Lung (tissue), 11 donors: ENCODE measurements at regions not wholly inside any gene's neighbourhood (a gene's known extent, or its start where the extent isn't known, plus 50 kb on each side); places are given as distances from the start of the nearest gene placed in this dataset.

Source experiments
- ATAC-seq: fragments of 200-7000 bp; cut with Tn5 transposase; one replicate; pipeline ENCODE4 v1.9.1; 2020; ENCODE audit warnings: moderate number of reproducible peaks; ENCODE audit not compliant: insufficient read depth, low FRiP score
- DNase-seq, 3 donors: peaks; one replicate each; pipeline ENCODE4 v3.0.0-alpha.2; 2013 to 2017
- H3K27ac ChIP-seq, 2 donors: one replicate each; pipeline ENCODE4 v1.5.1; 2013; ENCODE audit warnings: mild to moderate bottlenecking in 2 of 2, moderate library complexity in 2 of 2, control low read depth in 1 of 2, inconsistent platforms in 1 of 2, low read depth in 1 of 2, low read length in 1 of 2
- H3K27me3 ChIP-seq, 3 donors: one replicate each; pipeline ENCODE4 v1.5.1; 2013; ENCODE audit warnings: low read length in 2 of 3; ENCODE audit not compliant: control insufficient read depth in 3 of 3, insufficient read depth in 3 of 3
- H3K36me3 ChIP-seq, 4 donors: one replicate each; pipeline ENCODE4 v1.5.1; 2013; ENCODE audit warnings: low read length in 4 of 4, mild to moderate bottlenecking in 1 of 4, moderate library complexity in 1 of 4; ENCODE audit not compliant: control insufficient read depth in 4 of 4, insufficient read depth in 4 of 4
- H3K4me1 ChIP-seq, 5 donors: one replicate each; pipeline ENCODE4 v1.5.1; 2013; ENCODE audit warnings: low read length in 5 of 5, mild to moderate bottlenecking in 2 of 5, moderate library complexity in 1 of 5; ENCODE audit not compliant: control insufficient read depth in 5 of 5, insufficient read depth in 5 of 5
- H3K4me3 ChIP-seq: one replicate; pipeline ENCODE4 v1.5.1; 2013; ENCODE audit warnings: mild to moderate bottlenecking, control low read depth, moderate library complexity
- H3K9ac ChIP-seq, 2 donors: one replicate each; pipeline ENCODE4 v1.5.1; 2013; ENCODE audit warnings: low read length in 2 of 2, control low read depth in 1 of 2; ENCODE audit not compliant: insufficient read depth in 1 of 2
- H3K9me3 ChIP-seq, 4 donors: one replicate each; pipeline ENCODE4 v1.5.1; 2013; ENCODE audit warnings: low read length in 3 of 4, mild to moderate bottlenecking in 1 of 4, moderate library complexity in 1 of 4; ENCODE audit not compliant: control insufficient read depth in 4 of 4, insufficient read depth in 3 of 4
- WGBS, 2 donors: extraction: QIAGEN DNeasy Blood & Tissue Kit; methylation state at CpG; one replicate each; pipeline ENCODE4 v1.1.7; 2013; 5-methylcytosine and 5-hydroxymethylcytosine counted together
- TF ChIP-seq, protein P1 (sequence below): IDR thresholded peaks from 2 replicates; pipeline ENCODE4 v1.5.1; 2012; ENCODE audit warnings: mild to moderate bottlenecking; ENCODE audit errors: control extremely low read depth, extremely low read depth
- donor health status: control.
- donor health status: control.
- donor health status: Bipolar disorder and iron deficiency.
- donor health status: healthy.
- donor health status: DM: yes; HTN: yes; CAD: no.

DNA sequence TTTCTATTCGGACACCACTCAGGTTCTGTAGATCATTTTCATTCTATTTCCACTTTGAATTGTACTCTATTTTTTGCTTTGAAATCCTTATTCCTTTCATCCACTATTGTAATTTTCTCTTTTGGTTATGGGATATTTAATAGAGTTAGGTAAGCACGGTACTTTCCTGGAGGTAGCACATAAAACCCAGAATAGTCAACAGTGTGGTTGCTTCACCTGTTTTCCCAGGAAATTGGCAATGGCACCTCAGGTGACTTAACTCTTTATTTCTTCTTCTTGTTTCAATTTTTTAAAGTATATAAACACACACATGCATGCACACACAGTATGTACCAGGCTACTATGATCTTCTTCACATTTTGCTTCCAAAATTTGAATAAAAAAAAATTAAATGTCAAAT, 682.0 kb upstream of the TMEFF2 start:
- no peaks in the 10 kb centered on the region for H3K4me1 ChIP-seq
- H3K36me3 ChIP-seq = no peaks in the 10 kb centered on the region
- H3K4me3 ChIP-seq = no peak overlapping the region
- H3K27ac ChIP-seq = no peak overlapping the region
- no peaks in the 10 kb centered on the region for H3K9me3 ChIP-seq
- ATAC-seq (no peak), DNase-seq (no peak)
- TF ChIP-seq, protein P1, sequence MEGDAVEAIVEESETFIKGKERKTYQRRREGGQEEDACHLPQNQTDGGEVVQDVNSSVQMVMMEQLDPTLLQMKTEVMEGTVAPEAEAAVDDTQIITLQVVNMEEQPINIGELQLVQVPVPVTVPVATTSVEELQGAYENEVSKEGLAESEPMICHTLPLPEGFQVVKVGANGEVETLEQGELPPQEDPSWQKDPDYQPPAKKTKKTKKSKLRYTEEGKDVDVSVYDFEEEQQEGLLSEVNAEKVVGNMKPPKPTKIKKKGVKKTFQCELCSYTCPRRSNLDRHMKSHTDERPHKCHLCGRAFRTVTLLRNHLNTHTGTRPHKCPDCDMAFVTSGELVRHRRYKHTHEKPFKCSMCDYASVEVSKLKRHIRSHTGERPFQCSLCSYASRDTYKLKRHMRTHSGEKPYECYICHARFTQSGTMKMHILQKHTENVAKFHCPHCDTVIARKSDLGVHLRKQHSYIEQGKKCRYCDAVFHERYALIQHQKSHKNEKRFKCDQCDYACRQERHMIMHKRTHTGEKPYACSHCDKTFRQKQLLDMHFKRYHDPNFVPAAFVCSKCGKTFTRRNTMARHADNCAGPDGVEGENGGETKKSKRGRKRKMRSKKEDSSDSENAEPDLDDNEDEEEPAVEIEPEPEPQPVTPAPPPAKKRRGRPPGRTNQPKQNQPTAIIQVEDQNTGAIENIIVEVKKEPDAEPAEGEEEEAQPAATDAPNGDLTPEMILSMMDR = no peak
- no peaks in the 10 kb centered on the region for H3K27me3 ChIP-seq
- 79 to 88% methylated on average over 2 of the region's 2 CpGs for WGBS, 2 donors
- H3K9ac ChIP-seq = no peak overlapping the region

DNA sequence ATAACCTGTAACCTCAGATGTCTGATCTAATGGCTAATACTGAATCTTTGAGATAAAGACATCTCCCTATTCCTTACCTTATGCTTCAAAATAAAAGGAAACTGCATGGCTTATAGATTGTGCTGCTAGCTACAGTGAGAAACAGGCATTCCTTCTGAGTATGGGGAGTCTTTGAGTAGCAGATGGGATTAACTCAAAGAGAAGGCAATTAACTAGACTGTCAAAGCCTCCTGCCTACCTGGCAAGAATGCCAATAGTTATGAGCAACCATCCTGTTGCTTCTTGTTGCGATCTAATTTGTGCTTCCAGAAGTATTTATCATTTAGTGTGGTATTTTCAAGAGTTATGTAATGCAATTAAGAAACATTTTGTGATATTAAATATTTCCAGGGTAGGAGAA, 660.0 kb upstream of the TMEFF2 start:
- H3K9ac ChIP-seq = no peak overlapping the region
- TF ChIP-seq, protein P1 = no peak
- no peaks in the 10 kb centered on the region for H3K4me1 ChIP-seq
- ATAC-seq = no peak
- no peaks in the 10 kb centered on the region for H3K27me3 ChIP-seq
- H3K9me3 ChIP-seq = no peaks in the 10 kb centered on the region
- no peak for DNase-seq
- no peaks in the 10 kb centered on the region for H3K36me3 ChIP-seq
- no peak overlapping the region for H3K27ac ChIP-seq
- 86 to 99% methylated on average over 1 of the region's 1 CpG for WGBS, 2 donors
- H3K4me3 ChIP-seq = no peak overlapping the region

DNA sequence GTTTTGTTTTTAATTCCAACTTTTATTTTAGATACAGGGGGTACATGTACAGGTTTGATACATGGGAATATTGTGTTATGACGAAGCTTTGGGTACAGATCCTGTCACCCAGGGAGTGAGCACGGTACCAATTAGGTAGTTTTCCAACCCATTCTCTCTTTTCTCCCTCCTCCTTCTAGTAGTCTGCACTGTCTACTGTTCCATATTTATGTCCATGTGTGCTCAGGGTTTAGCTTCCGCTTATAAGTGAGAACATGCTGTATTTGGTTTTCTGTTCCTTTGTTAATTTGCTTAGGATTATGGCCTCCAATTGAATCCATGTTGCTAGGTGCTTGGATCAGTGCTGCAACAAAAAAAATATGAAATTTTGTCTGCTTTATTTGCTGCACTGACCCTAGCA, 659.3 kb upstream of the TMEFF2 start:
- 73 to 81% methylated on average over 3 of the region's 3 CpGs for WGBS, 2 donors
- Histone ChIP-seq H3K27ac (no peak overlapping the region), H3K9me3 (no peaks in the 10 kb centered on the region), H3K36me3 (no peaks in the 10 kb centered on the region), H3K4me1 (no peaks in the 10 kb centered on the region), H3K4me3 (no peak overlapping the region), H3K27me3 (no peaks in the 10 kb centered on the region), H3K9ac (no peak overlapping the region)
- TF ChIP-seq, protein P1 = no peak
- no peak for DNase-seq
- ATAC-seq = no peak

DNA sequence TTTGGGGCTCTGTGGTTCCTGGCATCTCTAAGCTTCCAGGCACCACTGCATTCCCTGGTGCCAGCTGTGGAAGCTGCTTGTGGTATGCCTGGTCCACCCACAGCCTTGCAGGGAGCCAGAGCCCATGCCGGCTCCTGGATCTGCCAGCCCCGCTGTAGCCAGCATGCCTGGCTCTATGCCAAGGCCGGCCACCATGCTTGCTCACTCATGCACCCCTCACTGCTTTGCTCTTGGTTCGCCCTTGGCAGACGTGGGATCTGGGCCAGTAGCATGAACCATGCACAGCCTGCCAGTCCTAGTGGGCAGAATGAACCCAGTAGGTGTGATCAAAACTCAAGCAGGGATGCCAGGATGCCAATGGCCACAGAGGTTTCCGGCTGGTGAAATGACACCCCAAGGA, 634.2 kb upstream of the TMEFF2 start:
- no peak overlapping the region for H3K4me3 ChIP-seq
- TF ChIP-seq, protein P1 = no peak
- H3K27ac ChIP-seq = no peak overlapping the region
- peaks cover 0 to 3% (median 1%) of the 10 kb centered on the region in 4 donors for H3K9me3 ChIP-seq
- H3K9ac ChIP-seq = no peak overlapping the region
- ATAC-seq = no peak
- WGBS, 2 donors = 87 to 93% methylated on average over 6 of the region's 6 CpGs
- no peaks in the 10 kb centered on the region for H3K4me1 ChIP-seq
- H3K27me3 ChIP-seq = no peaks in the 10 kb centered on the region
- DNase-seq = no peak
- H3K36me3 ChIP-seq = no peaks in the 10 kb centered on the region
